HCT116 (cell line): ENCODE measurements at regions not wholly inside any gene's neighbourhood (a gene's known extent, or its start where the extent isn't known, plus 50 kb on each side); places are given as distances from the start of the nearest gene placed in this dataset.

Source experiments
- CTCF ChIP-seq, 3 experiments: fragments of 200-600 bp in 1 of 3; sonication (generic) in 1 of 3; IDR thresholded peaks in 2 of 3; conservative IDR thresholded peaks in 1 of 3; 2 replicates each; pipeline ENCODE4 v1.5.1; 2012 to 2017; ENCODE audit warnings: low read depth in 2 of 3, low read length in 2 of 3, antibody characterized with exemption in 1 of 3, borderline replicate concordance in 1 of 3, control low read depth in 1 of 3, mild to moderate bottlenecking in 1 of 3, mixed read lengths in 1 of 3, mixed run types in 1 of 3, moderate library complexity in 1 of 3; ENCODE audit not compliant: insufficient read depth in 1 of 3
- EGR1 ChIP-seq: IDR thresholded peaks from 2 replicates; pipeline ENCODE4 v1.6.1; 2012; ENCODE audit warnings: low read depth
- EZH2phosphoT487 ChIP-seq: fragments of 200-600 bp; IDR thresholded peaks from 2 replicates; pipeline ENCODE4 v1.6.1; 2018; ENCODE audit warnings: antibody characterized with exemption, borderline replicate concordance
- POLR2A ChIP-seq: IDR thresholded peaks from 2 replicates; pipeline ENCODE4 v1.7.0; 2011; ENCODE audit warnings: borderline replicate concordance; ENCODE audit not compliant: insufficient read depth, insufficient read length; ENCODE audit errors: extremely low read depth
- POLR2AphosphoS5 ChIP-seq: IDR thresholded peaks from 2 replicates; pipeline ENCODE4 v1.6.1; 2011; ENCODE audit warnings: mild to moderate bottlenecking, low read depth, low read length, moderate library complexity
- RAD21 ChIP-seq: IDR thresholded peaks from 2 replicates; pipeline ENCODE4 v1.6.1; 2012; ENCODE audit warnings: low read depth, mild to moderate bottlenecking
- REST ChIP-seq: IDR thresholded peaks from 2 replicates; pipeline ENCODE4 v1.6.1; 2012; ENCODE audit warnings: low read depth
- TCF7L2 ChIP-seq: IDR thresholded peaks from 2 replicates; pipeline ENCODE4 v1.7.0; 2011; ENCODE audit warnings: borderline replicate concordance, inconsistent platforms; ENCODE audit not compliant: insufficient read depth, insufficient read length; ENCODE audit errors: extremely low read depth

- TF ChIP-seq CTCF (IDR thresholded peaks at IDR 0.05 in 2 of 3, conservative IDR thresholded peaks at IDR 0.05 in 1 of 3; ENCODE audit: borderline replicate concordance in 1 of 3, insufficient read depth in 1 of 3, low read depth in 2 of 3, low read length in 2 of 3) (no peak), EGR1 (no peak), POLR2AphosphoS5 (no peak), RAD21 (no peak), POLR2A (no peak), REST (no peak), EZH2phosphoT487 (no peak), TCF7L2 (no peak)
Observed at GRCh38 chr13:30845297-30846214, 60.5 kb upstream of the MEDAG start.
